T-helper 2 cell treated with Interferon-gamma antibody and Interleukin-4, amounts not matched to agents 5 μg/mL and 100 μg/mL, for 36 hours (primary cell): ENCODE measurements at regions not wholly inside any gene's neighbourhood (a gene's known extent, or its start where the extent isn't known, plus 50 kb on each side); places are given as distances from the start of the nearest gene placed in this dataset.
"Not testable (repeated sequence)": the region's sequence is repeated elsewhere in the genome, so short reads cannot be mapped to it uniquely, and the experiment has no call there.

ENCODE experiments used
- DNase-seq: peaks from one replicate; pipeline ENCODE4 v3.0.0; 2021; ENCODE audit warnings: low spot score
- H3K27ac Mint-ChIP-seq: one replicate; pipeline ENCODE4 v1.8.0; 2021; ENCODE audit warnings: mild to moderate bottlenecking, mixed read lengths
- H3K27me3 Mint-ChIP-seq: one replicate; pipeline ENCODE4 v1.8.0; 2021; ENCODE audit warnings: low read depth, mixed read lengths
- H3K36me3 Mint-ChIP-seq: one replicate; pipeline ENCODE4 v1.8.0; 2021; ENCODE audit warnings: low read depth, mixed read lengths
- H3K4me1 Mint-ChIP-seq: one replicate; pipeline ENCODE4 v1.8.0; 2021; ENCODE audit warnings: low read depth, mixed read lengths
- H3K4me3 Mint-ChIP-seq: one replicate; pipeline ENCODE4 v1.8.0; 2022; ENCODE audit warnings: mild to moderate bottlenecking, moderate library complexity, mixed read lengths
- H3K9me3 Mint-ChIP-seq: one replicate; pipeline ENCODE4 v1.8.0; 2021; ENCODE audit warnings: mixed read lengths

GRCh38 chr3:20450611-20451010, 264.6 kb upstream of the SGO1 start:
- peaks cover 4% of the 10 kb centered on the region for H3K9me3 Mint-ChIP-seq
- H3K4me1 Mint-ChIP-seq = no peaks in the 10 kb centered on the region
- H3K27ac Mint-ChIP-seq = no peak overlapping the region
- DNase-seq = no peak
- no peak overlapping the region for H3K4me3 Mint-ChIP-seq
- no peaks in the 10 kb centered on the region for H3K36me3 Mint-ChIP-seq
- H3K27me3 Mint-ChIP-seq = no peaks in the 10 kb centered on the region

GRCh38 chr3:20442846-20443245, 256.8 kb upstream of the SGO1 start:
- Mint-ChIP-seq H3K27me3 (no peaks in the 10 kb centered on the region), H3K9me3 (no peaks in the 10 kb centered on the region), H3K27ac (no peak overlapping the region), H3K4me3 (no peak overlapping the region), H3K36me3 (no peaks in the 10 kb centered on the region), H3K4me1 (no peaks in the 10 kb centered on the region)
- no peak for DNase-seq

- H3K27me3 Mint-ChIP-seq, DNase-seq, H3K4me1 Mint-ChIP-seq, H3K4me3 Mint-ChIP-seq, H3K27ac Mint-ChIP-seq, H3K36me3 Mint-ChIP-seq: not testable (repeated sequence)
- peaks cover 14% of the 10 kb centered on the region for H3K9me3 Mint-ChIP-seq
These were observed 241.3 kb upstream of the SGO1 start for GRCh38 chr3:20427268-20427667.

GRCh38 chr3:20425138-20425537, 239.1 kb upstream of the SGO1 start:
- H3K27ac Mint-ChIP-seq = no peak overlapping the region
- H3K4me3 Mint-ChIP-seq = no peak overlapping the region
- no peaks in the 10 kb centered on the region for H3K36me3 Mint-ChIP-seq
- H3K9me3 Mint-ChIP-seq = peaks cover 14% of the 10 kb centered on the region
- H3K27me3 Mint-ChIP-seq = no peaks in the 10 kb centered on the region
- no peak for DNase-seq
- no peaks in the 10 kb centered on the region for H3K4me1 Mint-ChIP-seq

GRCh38 chr3:20424086-20424485, 238.1 kb upstream of the SGO1 start:
- Mint-ChIP-seq H3K9me3 (peaks cover 14% of the 10 kb centered on the region), H3K4me1 (no peaks in the 10 kb centered on the region), H3K27me3 (no peaks in the 10 kb centered on the region), H3K36me3 (no peaks in the 10 kb centered on the region), H3K4me3 (no peak overlapping the region), H3K27ac (no peak overlapping the region)
- DNase-seq = no peak

- no peak for DNase-seq
- no peaks in the 10 kb centered on the region for H3K27me3 Mint-ChIP-seq
- no peak overlapping the region for H3K4me3 Mint-ChIP-seq
- no peaks in the 10 kb centered on the region for H3K36me3 Mint-ChIP-seq
- H3K27ac Mint-ChIP-seq = no peak overlapping the region
- H3K9me3 Mint-ChIP-seq = peaks cover 5% of the 10 kb centered on the region
- no peaks in the 10 kb centered on the region for H3K4me1 Mint-ChIP-seq
These were observed 236.4 kb upstream of the SGO1 start for GRCh38 chr3:20422391-20422790.

GRCh38 chr3:20417388-20418108, 231.5 kb upstream of the SGO1 start:
- H3K4me3 Mint-ChIP-seq = no peak overlapping the region
- H3K4me1 Mint-ChIP-seq = no peaks in the 10 kb centered on the region
- no peak for DNase-seq
- no peak overlapping the region for H3K27ac Mint-ChIP-seq
- H3K36me3 Mint-ChIP-seq = no peaks in the 10 kb centered on the region
- H3K27me3 Mint-ChIP-seq = no peaks in the 10 kb centered on the region
- no peaks in the 10 kb centered on the region for H3K9me3 Mint-ChIP-seq

- H3K4me1 Mint-ChIP-seq = no peaks in the 10 kb centered on the region
- H3K27me3 Mint-ChIP-seq = no peaks in the 10 kb centered on the region
- H3K9me3 Mint-ChIP-seq = no peaks in the 10 kb centered on the region
- no peaks in the 10 kb centered on the region for H3K36me3 Mint-ChIP-seq
- no peak overlapping the region for H3K4me3 Mint-ChIP-seq
- H3K27ac Mint-ChIP-seq = no peak overlapping the region
- DNase-seq = no peak
These were observed 220.6 kb upstream of the SGO1 start for GRCh38 chr3:20406611-20407011.

- no peaks in the 10 kb centered on the region for H3K9me3 Mint-ChIP-seq
- H3K4me3 Mint-ChIP-seq = no peak overlapping the region
- no peaks in the 10 kb centered on the region for H3K36me3 Mint-ChIP-seq
- H3K27me3 Mint-ChIP-seq = no peaks in the 10 kb centered on the region
- no peaks in the 10 kb centered on the region for H3K4me1 Mint-ChIP-seq
- no peak overlapping the region for H3K27ac Mint-ChIP-seq
- no peak for DNase-seq
These were observed 219.7 kb upstream of the SGO1 start for GRCh38 chr3:20405744-20406143.

GRCh38 chr3:20405231-20405630, 219.2 kb upstream of the SGO1 start:
- no peaks in the 10 kb centered on the region for H3K9me3 Mint-ChIP-seq
- H3K4me1 Mint-ChIP-seq = no peaks in the 10 kb centered on the region
- H3K36me3 Mint-ChIP-seq = no peaks in the 10 kb centered on the region
- no peak for DNase-seq
- no peak overlapping the region for H3K4me3 Mint-ChIP-seq
- H3K27me3 Mint-ChIP-seq = no peaks in the 10 kb centered on the region
- H3K27ac Mint-ChIP-seq = no peak overlapping the region

GRCh38 chr3:20404741-20405100, 218.7 kb upstream of the SGO1 start:
- H3K9me3 Mint-ChIP-seq = no peaks in the 10 kb centered on the region
- no peak for DNase-seq
- H3K27ac Mint-ChIP-seq = no peak overlapping the region
- H3K27me3 Mint-ChIP-seq = no peaks in the 10 kb centered on the region
- no peak overlapping the region for H3K4me3 Mint-ChIP-seq
- H3K4me1 Mint-ChIP-seq = no peaks in the 10 kb centered on the region
- no peaks in the 10 kb centered on the region for H3K36me3 Mint-ChIP-seq

GRCh38 chr3:20403986-20404740, 218.2 kb upstream of the SGO1 start:
- no peaks in the 10 kb centered on the region for H3K36me3 Mint-ChIP-seq
- no peaks in the 10 kb centered on the region for H3K27me3 Mint-ChIP-seq
- no peak for DNase-seq
- no peak overlapping the region for H3K4me3 Mint-ChIP-seq
- H3K4me1 Mint-ChIP-seq = no peaks in the 10 kb centered on the region
- H3K27ac Mint-ChIP-seq = no peak overlapping the region
- no peaks in the 10 kb centered on the region for H3K9me3 Mint-ChIP-seq

GRCh38 chr3:20401253-20401652, 215.2 kb upstream of the SGO1 start:
- Mint-ChIP-seq H3K4me1 (no peaks in the 10 kb centered on the region), H3K27me3 (no peaks in the 10 kb centered on the region), H3K36me3 (no peaks in the 10 kb centered on the region), H3K27ac (no peak overlapping the region), H3K9me3 (no peaks in the 10 kb centered on the region), H3K4me3 (no peak overlapping the region)
- DNase-seq = no peak

GRCh38 chr3:20400686-20401085, 214.7 kb upstream of the SGO1 start:
- Mint-ChIP-seq H3K36me3 (no peaks in the 10 kb centered on the region), H3K4me3 (no peak overlapping the region), H3K27me3 (no peaks in the 10 kb centered on the region), H3K4me1 (no peaks in the 10 kb centered on the region), H3K27ac (no peak overlapping the region), H3K9me3 (no peaks in the 10 kb centered on the region)
- no peak for DNase-seq

GRCh38 chr3:20400281-20400680, 214.3 kb upstream of the SGO1 start:
- H3K36me3 Mint-ChIP-seq = no peaks in the 10 kb centered on the region
- no peak overlapping the region for H3K27ac Mint-ChIP-seq
- no peak for DNase-seq
- H3K27me3 Mint-ChIP-seq = no peaks in the 10 kb centered on the region
- no peaks in the 10 kb centered on the region for H3K9me3 Mint-ChIP-seq
- no peaks in the 10 kb centered on the region for H3K4me1 Mint-ChIP-seq
- H3K4me3 Mint-ChIP-seq = no peak overlapping the region
